ENCODE measurements at regions not wholly inside any gene's neighbourhood (a gene's known extent, or its start where the extent isn't known, plus 50 kb on each side); places are given as distances from the start of the nearest gene placed in this dataset.
"Not testable (repeated sequence)": the region's sequence is repeated elsewhere in the genome, so short reads cannot be mapped to it uniquely, and the experiment has no call there.

DNA sequence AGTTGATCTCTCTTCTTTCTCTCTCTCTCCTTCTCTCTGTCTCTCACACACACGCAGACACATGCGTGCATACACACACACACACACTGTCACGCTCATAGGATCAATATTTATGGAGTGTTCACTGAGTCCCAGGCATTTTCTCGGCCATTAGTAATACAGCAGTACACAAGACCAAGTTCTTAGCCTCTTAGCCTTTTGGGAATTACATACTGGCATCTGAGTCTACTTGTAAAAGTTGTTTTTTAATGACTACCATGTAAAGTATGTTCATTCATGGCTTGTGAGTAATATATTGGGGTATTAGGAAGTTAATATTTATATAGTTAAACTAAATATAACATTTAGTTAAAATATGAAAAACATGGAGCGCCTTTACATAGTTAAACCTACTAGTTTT lies 2406.1 kb upstream of the PCDH20 start:
- not testable (repeated sequence) for TF ChIP-seq CTCF (conservative IDR thresholded peaks at IDR 0.05; ENCODE audit: low read length); EZH2phosphoT487 (IDR thresholded peaks at IDR 0.05; ENCODE audit: borderline replicate concordance)

All from Loucy (cell line).